Fibroblast of pulmonary artery (primary cell): ENCODE measurements at regions not wholly inside any gene's neighbourhood (a gene's known extent, or its start where the extent isn't known, plus 50 kb on each side); places are given as distances from the start of the nearest gene placed in this dataset.

Source experiments
- DNase-seq: peaks from one replicate; pipeline ENCODE4 v3.0.0-alpha.2; 2010; ENCODE audit warnings: low read depth
- H3K4me3 ChIP-seq: replicated peaks from 2 replicates; pipeline ENCODE4 v1.5.1; 2011; ENCODE audit warnings: low read depth, mild to moderate bottlenecking, control low read depth, low read length, moderate library complexity
- CTCF ChIP-seq: IDR thresholded peaks from 2 replicates; pipeline ENCODE4 v1.5.1; 2011; ENCODE audit warnings: mild to moderate bottlenecking, control low read depth, low read length, inconsistent platforms; ENCODE audit errors: missing control alignments

- no peak for DNase-seq
- no peak for TF ChIP-seq CTCF
- no peak overlapping the region for H3K4me3 ChIP-seq
Observed at GRCh38 chr1:232504651-232505050, 125.3 kb downstream of the SIPA1L2 start.

DNA sequence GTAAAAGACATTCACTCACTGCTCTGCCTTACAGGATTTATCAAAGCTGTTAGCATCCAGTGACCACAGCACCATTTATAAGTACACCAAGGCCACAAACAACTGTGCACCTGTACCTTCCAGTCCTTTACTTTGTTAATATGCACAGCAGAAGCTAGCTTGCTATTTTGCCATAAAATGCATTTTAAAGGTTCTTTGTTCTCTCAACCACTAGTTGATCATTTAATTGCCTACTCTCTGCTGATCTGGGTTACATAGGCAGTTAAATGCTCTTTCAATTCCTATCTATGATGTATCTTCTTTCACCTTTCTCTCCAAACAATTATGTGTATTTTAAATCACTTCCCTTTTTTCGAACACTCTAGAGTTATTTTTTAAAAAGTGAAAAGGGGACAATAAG, 126.4 kb downstream of the SIPA1L2 start:
- no peak for TF ChIP-seq CTCF
- no peak overlapping the region for H3K4me3 ChIP-seq
- no peak for DNase-seq

GRCh38 chr1:232501854-232502253, 128.1 kb downstream of the SIPA1L2 start:
- no peak for DNase-seq
- no peak for TF ChIP-seq CTCF
- no peak overlapping the region for H3K4me3 ChIP-seq

GRCh38 chr1:232499188-232499587, 130.7 kb downstream of the SIPA1L2 start:
- TF ChIP-seq CTCF, result no peak
- DNase-seq, result no peak
- no peak overlapping the region for H3K4me3 ChIP-seq

DNA sequence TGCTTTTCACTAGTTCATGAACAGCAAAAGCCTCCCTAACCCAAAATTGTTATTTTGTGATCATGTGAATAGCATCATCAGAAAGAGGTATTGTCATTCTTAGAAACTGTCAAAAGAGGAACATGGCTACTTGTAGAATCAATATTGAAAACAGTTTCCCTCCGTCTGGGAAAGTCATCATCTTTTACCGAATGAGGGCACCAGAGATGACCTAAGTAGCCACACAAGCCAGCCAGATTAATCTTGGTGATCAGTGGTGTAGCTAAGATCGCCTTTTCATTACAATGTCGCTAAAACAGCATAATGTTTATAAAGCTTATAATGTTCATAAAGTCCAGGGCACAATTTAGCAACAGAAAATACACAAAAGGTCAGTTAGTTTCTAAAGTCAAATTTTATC, 136.1 kb downstream of the SIPA1L2 start:
- DNase-seq, result no peak
- no peak for TF ChIP-seq CTCF
- no peak overlapping the region for H3K4me3 ChIP-seq

- no peak for TF ChIP-seq CTCF
- no peak overlapping the region for H3K4me3 ChIP-seq
- no peak for DNase-seq
Observed at GRCh38 chr1:232489256-232489655, 140.7 kb downstream of the SIPA1L2 start.

DNA sequence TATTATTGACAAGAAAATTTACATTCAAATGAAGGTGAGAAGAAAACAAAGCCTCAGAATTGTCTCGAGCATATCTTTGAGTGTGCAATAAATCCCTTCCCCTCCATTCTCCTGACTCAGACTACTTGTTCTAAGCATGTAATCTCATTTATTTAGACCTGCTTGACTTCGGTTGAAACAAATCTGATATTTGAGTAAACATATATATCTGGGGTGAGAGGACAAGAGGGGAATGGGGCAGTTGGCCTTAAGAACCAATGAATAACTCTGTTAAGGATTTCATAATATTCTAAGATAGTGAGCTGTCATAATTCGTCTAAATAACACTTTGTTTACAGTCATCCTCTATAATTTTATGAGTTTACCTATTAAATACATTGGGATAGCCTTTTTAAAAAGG, 142.7 kb downstream of the SIPA1L2 start:
- DNase-seq, result no peak
- TF ChIP-seq CTCF, result no peak
- H3K4me3 ChIP-seq, result no peak overlapping the region
